ENCODE measurements at regions not wholly inside any gene's neighbourhood (a gene's known extent, or its start where the extent isn't known, plus 50 kb on each side); places are given as distances from the start of the nearest gene placed in this dataset.

DNA sequence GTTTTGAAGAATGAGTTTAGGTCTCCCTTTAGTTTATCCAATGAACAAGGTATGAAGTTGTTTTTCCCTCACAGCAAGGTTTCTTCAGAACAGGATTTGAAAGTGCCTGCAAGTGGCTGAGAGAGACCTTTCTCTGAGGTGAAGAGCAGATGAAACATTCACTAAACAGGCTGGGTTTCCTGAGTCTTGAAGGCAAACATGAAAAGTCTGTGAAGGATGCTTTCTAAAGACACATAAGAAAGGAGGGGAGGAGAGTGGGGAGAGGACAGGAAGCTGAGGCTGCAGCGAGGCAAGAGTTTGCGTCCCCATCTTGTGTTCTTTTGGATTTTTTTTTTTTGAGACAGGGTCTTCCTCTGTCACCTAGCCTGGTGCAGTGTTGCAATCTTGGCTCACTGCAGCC, 95.7 kb upstream of the SIM2 start:
- TF ChIP-seq, protein P1, sequence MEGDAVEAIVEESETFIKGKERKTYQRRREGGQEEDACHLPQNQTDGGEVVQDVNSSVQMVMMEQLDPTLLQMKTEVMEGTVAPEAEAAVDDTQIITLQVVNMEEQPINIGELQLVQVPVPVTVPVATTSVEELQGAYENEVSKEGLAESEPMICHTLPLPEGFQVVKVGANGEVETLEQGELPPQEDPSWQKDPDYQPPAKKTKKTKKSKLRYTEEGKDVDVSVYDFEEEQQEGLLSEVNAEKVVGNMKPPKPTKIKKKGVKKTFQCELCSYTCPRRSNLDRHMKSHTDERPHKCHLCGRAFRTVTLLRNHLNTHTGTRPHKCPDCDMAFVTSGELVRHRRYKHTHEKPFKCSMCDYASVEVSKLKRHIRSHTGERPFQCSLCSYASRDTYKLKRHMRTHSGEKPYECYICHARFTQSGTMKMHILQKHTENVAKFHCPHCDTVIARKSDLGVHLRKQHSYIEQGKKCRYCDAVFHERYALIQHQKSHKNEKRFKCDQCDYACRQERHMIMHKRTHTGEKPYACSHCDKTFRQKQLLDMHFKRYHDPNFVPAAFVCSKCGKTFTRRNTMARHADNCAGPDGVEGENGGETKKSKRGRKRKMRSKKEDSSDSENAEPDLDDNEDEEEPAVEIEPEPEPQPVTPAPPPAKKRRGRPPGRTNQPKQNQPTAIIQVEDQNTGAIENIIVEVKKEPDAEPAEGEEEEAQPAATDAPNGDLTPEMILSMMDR (IDR thresholded peaks at IDR 0.05; ENCODE audit: borderline replicate concordance, extremely low read depth, insufficient read depth), result no peak
- Histone ChIP-seq H3K9me3 (ENCODE audit: control insufficient read depth in 2 of 3, insufficient read depth in 1 of 3, low read length in 3 of 3) (no peaks in the 10 kb centered on the region), H3K4me1 (ENCODE audit: control insufficient read depth in 2 of 3, insufficient read depth in 2 of 3, low read depth in 1 of 3, low read length in 3 of 3) (no peaks in the 10 kb centered on the region), H3K4me3 (ENCODE audit: low read length in 3 of 3) (no peak overlapping the region), H3K9ac (ENCODE audit: low read length in 3 of 3) (no peak overlapping the region), H3K27ac (ENCODE audit: low read depth in 2 of 2, low read length in 2 of 2) (no peak overlapping the region), H3K27me3 (ENCODE audit: control insufficient read depth, insufficient read depth, low read length) (no peaks in the 10 kb centered on the region), H3K36me3 (ENCODE audit: control insufficient read depth in 2 of 3, insufficient read depth in 3 of 3, low read length in 3 of 3) (no peaks in the 10 kb centered on the region)
- no peak for DNase-seq
- intact Hi-C loops (cut with DNase I), result no loop called here
- FAIRE-seq, result no peak

DNA sequence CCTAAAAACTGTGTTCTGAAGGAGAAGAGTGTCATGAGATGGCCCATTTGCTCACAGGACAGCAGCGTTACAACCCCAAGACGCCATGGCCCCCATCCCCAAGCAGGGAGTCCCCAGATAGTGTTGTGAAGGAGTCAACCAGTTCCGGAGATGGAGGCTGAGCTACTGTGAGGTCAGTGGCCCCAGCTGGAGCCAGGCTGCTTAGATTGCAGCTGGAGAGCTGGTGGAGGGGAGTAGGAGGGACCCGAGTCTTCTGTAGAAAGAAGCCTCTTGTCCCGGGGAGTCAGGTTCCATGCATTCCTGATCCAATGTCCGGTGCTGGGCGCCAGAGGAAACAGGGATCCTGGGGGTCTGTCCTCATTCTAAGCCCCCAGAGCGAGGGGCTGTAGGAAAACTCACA, 93.5 kb upstream of the SIM2 start:
- peaks cover 0 to 6% (median 0%) of the 10 kb centered on the region in 3 donors for H3K9me3 ChIP-seq (ENCODE audit: control insufficient read depth in 2 of 3, insufficient read depth in 1 of 3, low read length in 3 of 3)
- TF ChIP-seq, protein P1 (IDR thresholded peaks at IDR 0.05; ENCODE audit: borderline replicate concordance, extremely low read depth, insufficient read depth), result no peak
- H3K4me3 ChIP-seq (ENCODE audit: low read length in 3 of 3), result no peak overlapping the region
- no peaks in the 10 kb centered on the region for H3K27me3 ChIP-seq (ENCODE audit: control insufficient read depth, insufficient read depth, low read length)
- no peak overlapping the region for H3K27ac ChIP-seq (ENCODE audit: low read depth in 2 of 2, low read length in 2 of 2)
- no peaks in the 10 kb centered on the region for H3K4me1 ChIP-seq (ENCODE audit: control insufficient read depth in 2 of 3, insufficient read depth in 2 of 3, low read depth in 1 of 3, low read length in 3 of 3)
- no peak for FAIRE-seq
- DNase-seq, result peak in 4 of 5 donors; percentile 52 to 71 (median 53)
- H3K36me3 ChIP-seq (ENCODE audit: control insufficient read depth in 2 of 3, insufficient read depth in 3 of 3, low read length in 3 of 3), result no peaks in the 10 kb centered on the region
- no peak overlapping the region for H3K9ac ChIP-seq (ENCODE audit: low read length in 3 of 3)
- intact Hi-C loops (cut with DNase I), result no loop called here

GRCh38 chr21:36606287-36606982, 92.5 kb upstream of the SIM2 start:
- TF ChIP-seq, protein P1 (IDR thresholded peaks at IDR 0.05; ENCODE audit: borderline replicate concordance, extremely low read depth, insufficient read depth), result no peak
- Histone ChIP-seq H3K4me3 (ENCODE audit: low read length in 3 of 3) (no peak overlapping the region), H3K9me3 (ENCODE audit: control insufficient read depth in 2 of 3, insufficient read depth in 1 of 3, low read length in 3 of 3) (peaks cover 0 to 6% (median 0%) of the 10 kb centered on the region in 3 donors), H3K27ac (ENCODE audit: low read depth in 2 of 2, low read length in 2 of 2) (no peak overlapping the region), H3K4me1 (ENCODE audit: control insufficient read depth in 2 of 3, insufficient read depth in 2 of 3, low read depth in 1 of 3, low read length in 3 of 3) (no peaks in the 10 kb centered on the region), H3K36me3 (ENCODE audit: control insufficient read depth in 2 of 3, insufficient read depth in 3 of 3, low read length in 3 of 3) (no peaks in the 10 kb centered on the region), H3K9ac (ENCODE audit: low read length in 3 of 3) (no peak overlapping the region), H3K27me3 (ENCODE audit: control insufficient read depth, insufficient read depth, low read length) (no peaks in the 10 kb centered on the region)
- DNase-seq (peak in 4 of 5 donors; percentile 61 to 75 (median 68)), FAIRE-seq (no peak)
- intact Hi-C loops (cut with DNase I), result no loop called here

DNA sequence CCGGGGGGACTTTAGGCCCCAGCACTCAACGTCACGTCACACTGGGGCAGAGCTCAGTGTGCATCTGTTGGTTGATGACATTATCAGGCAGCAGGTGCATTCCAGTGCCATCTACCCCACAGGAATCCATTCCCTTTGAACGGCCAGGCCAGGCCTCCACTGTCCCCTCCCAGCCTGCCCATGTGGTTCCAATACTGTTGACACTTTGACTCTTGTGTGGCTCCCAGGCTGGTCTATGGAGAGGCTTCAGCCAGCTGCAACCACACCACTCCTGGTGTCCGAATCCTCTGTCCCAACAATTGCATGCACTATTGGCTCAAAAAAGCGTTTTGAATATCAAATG, 92.0 kb upstream of the SIM2 start:
- Histone ChIP-seq H3K27ac (ENCODE audit: low read depth in 2 of 2, low read length in 2 of 2) (no peak overlapping the region), H3K27me3 (ENCODE audit: control insufficient read depth, insufficient read depth, low read length) (no peaks in the 10 kb centered on the region), H3K4me1 (ENCODE audit: control insufficient read depth in 2 of 3, insufficient read depth in 2 of 3, low read depth in 1 of 3, low read length in 3 of 3) (no peaks in the 10 kb centered on the region), H3K9me3 (ENCODE audit: control insufficient read depth in 2 of 3, insufficient read depth in 1 of 3, low read length in 3 of 3) (peaks cover 0 to 6% (median 0%) of the 10 kb centered on the region in 3 donors), H3K4me3 (ENCODE audit: low read length in 3 of 3) (no peak overlapping the region), H3K9ac (ENCODE audit: low read length in 3 of 3) (no peak overlapping the region), H3K36me3 (ENCODE audit: control insufficient read depth in 2 of 3, insufficient read depth in 3 of 3, low read length in 3 of 3) (no peaks in the 10 kb centered on the region)
- DNase-seq, result no peak
- no peak for FAIRE-seq
- TF ChIP-seq, protein P1 (IDR thresholded peaks at IDR 0.05; ENCODE audit: borderline replicate concordance, extremely low read depth, insufficient read depth), result no peak
- intact Hi-C loops (cut with DNase I), result no loop called here
